Activated naive CD8-positive, alpha-beta T cell treated with anti-CD3 and anti-CD28 coated beads for 36 hours (primary cell): ENCODE measurements at regions not wholly inside any gene's neighbourhood (a gene's known extent, or its start where the extent isn't known, plus 50 kb on each side); places are given as distances from the start of the nearest gene placed in this dataset.

Source experiments
- DNase-seq: peaks from one replicate; pipeline ENCODE4 v3.0.0; 2021
- H3K27ac Mint-ChIP-seq: one replicate; pipeline ENCODE4 v1.8.0; 2022; ENCODE audit warnings: mild to moderate bottlenecking, moderate library complexity, mixed read lengths
- H3K27me3 Mint-ChIP-seq: one replicate; pipeline ENCODE4 v1.8.0; 2022; ENCODE audit warnings: mild to moderate bottlenecking, mixed read lengths
- H3K36me3 Mint-ChIP-seq: one replicate; pipeline ENCODE4 v1.8.0; 2021; ENCODE audit warnings: mild to moderate bottlenecking, mixed read lengths
- H3K4me1 Mint-ChIP-seq: one replicate; pipeline ENCODE4 v1.8.0; 2021; ENCODE audit warnings: mixed read lengths
- H3K4me3 Mint-ChIP-seq: one replicate; pipeline ENCODE4 v1.8.0; 2022; ENCODE audit warnings: mild to moderate bottlenecking, moderate library complexity, mixed read lengths
- H3K9me3 Mint-ChIP-seq: one replicate; pipeline ENCODE4 v1.8.0; 2022; ENCODE audit warnings: mixed read lengths

DNA sequence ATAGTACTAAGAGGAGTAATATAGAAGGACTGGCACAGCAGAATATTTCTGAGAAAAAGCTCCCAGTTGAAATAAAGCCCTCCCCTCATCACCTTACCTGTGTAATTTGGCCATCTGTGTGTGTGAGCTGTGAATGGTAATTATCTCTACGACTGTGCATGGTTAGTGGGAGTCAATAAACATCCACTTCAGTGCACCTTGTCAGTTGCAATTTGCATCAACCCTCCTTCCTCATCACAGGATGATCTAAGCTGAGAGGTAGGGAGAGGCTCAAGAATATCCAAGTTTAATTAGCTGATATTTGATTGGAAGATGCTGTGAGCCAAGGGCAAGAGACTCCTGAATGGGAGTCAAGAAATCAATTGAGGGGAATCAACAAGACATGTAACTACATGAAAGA is 694.9 kb upstream of the KLHL29 start:
- no peaks in the 10 kb centered on the region for H3K36me3 Mint-ChIP-seq
- DNase-seq = no peak
- H3K4me1 Mint-ChIP-seq = no peaks in the 10 kb centered on the region
- no peaks in the 10 kb centered on the region for H3K9me3 Mint-ChIP-seq
- no peak overlapping the region for H3K4me3 Mint-ChIP-seq
- no peaks in the 10 kb centered on the region for H3K27me3 Mint-ChIP-seq
- H3K27ac Mint-ChIP-seq = no peak overlapping the region

DNA sequence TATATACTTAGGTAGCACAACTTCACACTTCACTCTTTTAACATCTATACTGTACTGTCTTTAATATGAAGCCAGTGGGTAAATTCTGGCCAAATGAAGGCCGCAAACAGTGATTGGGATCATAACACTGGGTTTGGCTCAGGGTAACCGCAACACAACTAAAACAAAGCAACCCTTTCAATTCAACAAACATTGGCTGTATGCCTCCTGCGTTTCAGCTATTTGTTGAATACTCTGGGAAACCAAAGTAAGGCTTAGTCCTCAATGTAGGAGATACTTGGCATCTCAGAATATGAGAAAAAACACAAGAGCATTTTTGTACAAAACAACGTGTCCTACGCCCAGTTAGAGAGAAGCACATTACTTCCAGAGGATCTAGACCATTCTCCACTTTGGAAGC is 693.3 kb upstream of the KLHL29 start:
- Mint-ChIP-seq H3K27me3 (no peaks in the 10 kb centered on the region), H3K27ac (no peak overlapping the region), H3K9me3 (no peaks in the 10 kb centered on the region), H3K4me1 (no peaks in the 10 kb centered on the region), H3K4me3 (no peak overlapping the region), H3K36me3 (no peaks in the 10 kb centered on the region)
- DNase-seq = no peak

DNA sequence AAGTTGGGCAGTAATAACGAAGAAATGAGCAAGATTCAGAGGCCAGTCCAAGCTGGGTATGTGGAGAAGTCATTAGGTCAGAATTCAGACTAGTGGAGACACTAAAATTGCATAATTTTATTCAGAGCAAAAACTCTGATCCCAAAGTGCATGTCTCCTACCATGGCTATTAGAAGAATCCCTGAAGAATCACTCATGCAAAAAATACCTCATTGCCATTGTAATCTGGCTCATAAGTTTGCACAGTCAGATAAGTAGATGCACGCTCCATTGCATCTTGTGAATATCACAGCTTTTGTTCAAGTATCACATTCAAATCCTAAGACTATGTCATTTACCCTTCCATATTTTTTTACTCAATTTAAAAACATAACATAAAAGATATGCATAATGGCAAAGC is 692.2 kb upstream of the KLHL29 start:
- no peak overlapping the region for H3K4me3 Mint-ChIP-seq
- no peaks in the 10 kb centered on the region for H3K27me3 Mint-ChIP-seq
- no peak overlapping the region for H3K27ac Mint-ChIP-seq
- no peak for DNase-seq
- H3K36me3 Mint-ChIP-seq = no peaks in the 10 kb centered on the region
- H3K4me1 Mint-ChIP-seq = no peaks in the 10 kb centered on the region
- H3K9me3 Mint-ChIP-seq = no peaks in the 10 kb centered on the region

DNA sequence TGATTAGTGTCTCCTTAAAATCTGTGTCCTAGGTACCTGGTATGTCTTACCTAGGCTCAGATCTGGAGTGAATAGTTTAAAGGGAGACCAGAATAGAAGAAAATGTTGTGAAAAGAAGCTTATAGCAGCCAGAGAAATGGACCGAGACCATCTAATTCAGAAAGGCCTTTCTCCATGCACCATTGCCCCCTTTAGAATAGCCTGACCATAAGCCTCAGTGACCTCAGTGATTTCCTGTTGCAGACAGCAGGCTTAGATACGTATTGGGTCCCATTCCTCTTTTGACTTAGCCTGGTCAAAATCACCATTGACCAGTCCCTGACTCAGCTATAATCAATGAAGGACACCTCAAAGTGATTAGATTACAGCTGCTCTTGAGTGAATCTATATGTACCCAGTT is 690.7 kb upstream of the KLHL29 start:
- H3K4me3 Mint-ChIP-seq = no peak overlapping the region
- no peaks in the 10 kb centered on the region for H3K36me3 Mint-ChIP-seq
- H3K27me3 Mint-ChIP-seq = no peaks in the 10 kb centered on the region
- H3K4me1 Mint-ChIP-seq = no peaks in the 10 kb centered on the region
- no peaks in the 10 kb centered on the region for H3K9me3 Mint-ChIP-seq
- no peak for DNase-seq
- no peak overlapping the region for H3K27ac Mint-ChIP-seq

DNA sequence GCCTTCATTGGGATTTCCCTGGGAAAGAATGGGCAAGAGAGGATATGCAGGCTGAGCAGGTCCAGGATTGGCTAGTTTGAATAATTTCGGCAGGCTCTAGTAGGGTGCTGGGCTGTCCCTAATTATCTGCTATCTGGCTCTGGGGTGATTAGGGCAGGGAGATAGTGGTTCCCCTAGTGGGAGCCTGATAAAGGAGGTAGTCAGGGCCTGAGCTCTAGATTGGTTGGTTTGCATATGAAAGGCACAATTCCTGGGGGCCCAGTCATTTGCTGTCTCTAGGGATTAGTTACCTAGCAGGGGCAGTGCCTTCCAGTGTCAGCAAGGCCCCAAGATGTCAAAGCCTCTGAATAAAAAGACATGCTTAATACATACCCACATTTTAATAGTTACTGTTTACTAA is 690.1 kb upstream of the KLHL29 start:
- Mint-ChIP-seq H3K27me3 (no peaks in the 10 kb centered on the region), H3K4me3 (no peak overlapping the region), H3K4me1 (no peaks in the 10 kb centered on the region), H3K9me3 (no peaks in the 10 kb centered on the region), H3K36me3 (no peaks in the 10 kb centered on the region), H3K27ac (no peak overlapping the region)
- DNase-seq = no peak

DNA sequence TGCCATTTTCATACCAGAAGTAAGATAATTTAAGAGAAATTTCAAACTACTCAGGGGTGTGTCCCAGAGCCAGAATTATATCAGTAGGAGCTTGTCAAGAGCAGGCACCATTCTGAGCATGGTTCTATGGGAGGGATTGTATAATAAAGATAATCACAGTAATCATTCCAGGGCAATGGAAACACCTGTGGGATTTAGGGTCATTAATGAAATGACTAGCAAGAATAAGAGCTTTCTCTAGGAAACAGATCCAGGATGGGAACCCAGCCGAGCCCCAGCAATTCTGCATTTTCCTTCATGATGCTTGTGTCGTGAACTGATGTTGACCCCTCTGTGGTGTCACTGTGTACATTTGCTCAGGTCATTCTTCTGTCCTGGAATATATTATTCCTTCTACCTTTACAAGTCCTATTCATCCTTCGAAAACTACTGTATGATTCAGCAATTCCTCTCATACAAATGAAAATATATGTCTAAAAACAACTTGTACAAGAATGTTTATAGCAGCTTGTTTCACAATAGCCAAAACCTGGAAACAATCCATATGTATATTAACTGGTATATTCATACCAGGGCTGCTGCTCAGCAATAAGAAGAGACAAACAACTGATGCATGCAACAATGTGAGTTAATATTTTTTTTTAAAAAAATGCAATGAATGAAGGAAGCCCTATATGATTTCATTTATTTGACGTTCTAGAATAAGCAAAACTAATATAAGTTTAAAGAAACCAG is 687.8 kb upstream of the KLHL29 start:
- no peak overlapping the region for H3K4me3 Mint-ChIP-seq
- no peaks in the 10 kb centered on the region for H3K4me1 Mint-ChIP-seq
- H3K27me3 Mint-ChIP-seq = no peaks in the 10 kb centered on the region
- no peaks in the 10 kb centered on the region for H3K36me3 Mint-ChIP-seq
- no peak for DNase-seq
- H3K27ac Mint-ChIP-seq = no peak overlapping the region
- H3K9me3 Mint-ChIP-seq = no peaks in the 10 kb centered on the region

DNA sequence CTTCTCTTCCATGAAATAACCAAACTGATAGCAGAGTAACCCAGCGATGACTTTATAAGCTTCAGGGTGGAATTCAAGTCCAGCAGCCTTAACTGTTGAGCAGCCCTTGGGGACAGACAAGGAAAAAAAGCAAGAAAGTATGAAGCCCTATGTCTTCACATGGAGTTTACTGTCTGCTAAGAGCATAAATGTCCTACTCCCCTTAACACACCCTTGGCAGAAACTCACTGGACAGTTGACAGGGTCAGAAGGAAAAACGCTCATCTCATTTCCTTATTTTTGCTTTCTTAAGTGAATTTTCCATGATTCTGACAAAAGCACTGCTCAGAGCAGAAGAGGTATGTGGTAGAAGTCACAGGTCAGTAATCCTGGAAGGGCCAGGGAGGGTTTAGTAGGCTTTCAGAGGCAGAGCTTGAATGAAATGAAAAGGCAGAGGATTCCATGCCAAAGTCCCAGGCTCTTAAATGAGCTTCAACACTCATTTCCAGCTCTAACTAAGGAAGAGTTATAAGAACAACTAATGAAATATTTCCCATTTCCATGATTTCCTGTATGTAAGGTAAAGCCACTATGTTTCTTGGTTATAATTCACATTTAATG is 683.3 kb upstream of the KLHL29 start:
- Mint-ChIP-seq H3K27ac (no peak overlapping the region), H3K27me3 (no peaks in the 10 kb centered on the region), H3K36me3 (no peaks in the 10 kb centered on the region), H3K4me3 (no peak overlapping the region), H3K9me3 (peaks cover 2% of the 10 kb centered on the region), H3K4me1 (no peaks in the 10 kb centered on the region)
- no peak for DNase-seq

DNA sequence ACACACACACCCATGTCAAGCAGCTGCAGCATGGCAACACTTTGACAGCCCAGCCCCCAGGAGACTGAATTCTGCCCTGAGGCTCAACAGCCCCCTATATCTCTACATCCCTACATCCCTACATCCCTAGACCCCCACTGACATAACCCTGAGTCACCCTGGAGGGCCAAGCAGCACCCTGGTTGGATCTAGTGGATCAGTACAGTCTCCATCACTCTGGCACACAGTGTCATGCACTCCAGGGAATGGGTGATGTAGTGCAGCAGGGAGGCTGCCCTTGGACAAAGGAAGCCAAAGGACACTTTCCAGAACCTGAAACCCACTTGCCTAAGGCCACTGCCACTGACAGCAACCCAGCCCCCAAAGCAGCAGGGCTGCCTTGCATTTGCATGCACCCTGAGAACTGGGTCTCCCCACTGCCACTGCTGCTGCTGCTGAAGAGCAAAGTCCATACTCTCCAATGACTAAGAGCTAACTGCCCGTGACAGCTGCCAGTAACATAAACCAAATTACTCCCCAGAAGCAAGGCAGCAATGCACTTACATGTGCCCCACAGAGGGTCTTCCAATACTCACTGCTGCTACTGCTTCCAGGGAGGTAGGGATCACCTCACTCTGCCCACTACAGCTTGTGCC is 681.6 kb upstream of the KLHL29 start:
- no peak overlapping the region for H3K27ac Mint-ChIP-seq
- H3K36me3 Mint-ChIP-seq = no peaks in the 10 kb centered on the region
- no peaks in the 10 kb centered on the region for H3K4me1 Mint-ChIP-seq
- no peak overlapping the region for H3K4me3 Mint-ChIP-seq
- no peak for DNase-seq
- H3K9me3 Mint-ChIP-seq = peaks cover 3% of the 10 kb centered on the region
- no peaks in the 10 kb centered on the region for H3K27me3 Mint-ChIP-seq

DNA sequence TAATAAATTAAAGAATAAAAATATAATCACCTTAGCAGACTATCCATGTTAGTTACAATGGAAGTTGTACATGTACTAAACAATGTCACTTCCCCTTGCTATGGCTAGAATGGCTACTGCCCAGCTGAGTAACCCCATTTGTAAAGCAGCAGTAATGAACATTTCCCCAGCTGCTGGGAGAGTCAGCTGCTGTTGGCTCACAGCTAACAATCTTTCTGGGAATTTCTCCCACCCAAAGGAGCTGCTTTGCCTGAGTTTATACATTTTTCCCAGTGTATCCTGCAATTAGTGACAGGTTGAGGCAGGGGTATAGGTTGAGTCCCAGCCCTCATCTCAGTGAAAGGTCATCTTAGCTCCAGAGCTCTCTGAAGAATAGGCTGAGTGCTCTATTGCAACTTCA is 665.6 kb upstream of the KLHL29 start:
- Mint-ChIP-seq H3K27ac (no peak overlapping the region), H3K4me1 (no peaks in the 10 kb centered on the region), H3K9me3 (peaks cover 15% of the 10 kb centered on the region), H3K36me3 (no peaks in the 10 kb centered on the region), H3K4me3 (no peak overlapping the region), H3K27me3 (no peaks in the 10 kb centered on the region)
- no peak for DNase-seq

DNA sequence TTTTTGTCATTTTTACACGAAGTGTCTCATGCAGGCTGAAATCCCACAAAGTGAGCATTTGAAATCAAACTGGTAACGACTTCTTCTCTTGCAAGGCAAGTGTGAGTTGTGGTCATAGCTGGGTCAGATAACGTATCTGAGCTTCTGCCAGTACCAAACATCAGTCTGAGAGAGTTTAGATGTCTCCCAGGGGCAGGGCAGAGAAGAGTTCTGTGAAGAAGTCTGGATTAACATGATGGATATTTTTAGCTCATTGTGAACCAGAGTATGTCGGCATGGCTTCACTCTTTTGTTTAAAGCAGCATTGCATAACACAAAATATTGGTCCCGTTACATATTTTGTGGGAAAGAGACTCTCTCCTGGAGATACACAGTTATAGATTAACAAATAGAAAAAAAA is 655.5 kb upstream of the KLHL29 start:
- Mint-ChIP-seq H3K9me3 (peaks cover 15% of the 10 kb centered on the region), H3K4me3 (no peak overlapping the region), H3K4me1 (no peaks in the 10 kb centered on the region), H3K36me3 (no peaks in the 10 kb centered on the region), H3K27me3 (no peaks in the 10 kb centered on the region), H3K27ac (no peak overlapping the region)
- DNase-seq = no peak

DNA sequence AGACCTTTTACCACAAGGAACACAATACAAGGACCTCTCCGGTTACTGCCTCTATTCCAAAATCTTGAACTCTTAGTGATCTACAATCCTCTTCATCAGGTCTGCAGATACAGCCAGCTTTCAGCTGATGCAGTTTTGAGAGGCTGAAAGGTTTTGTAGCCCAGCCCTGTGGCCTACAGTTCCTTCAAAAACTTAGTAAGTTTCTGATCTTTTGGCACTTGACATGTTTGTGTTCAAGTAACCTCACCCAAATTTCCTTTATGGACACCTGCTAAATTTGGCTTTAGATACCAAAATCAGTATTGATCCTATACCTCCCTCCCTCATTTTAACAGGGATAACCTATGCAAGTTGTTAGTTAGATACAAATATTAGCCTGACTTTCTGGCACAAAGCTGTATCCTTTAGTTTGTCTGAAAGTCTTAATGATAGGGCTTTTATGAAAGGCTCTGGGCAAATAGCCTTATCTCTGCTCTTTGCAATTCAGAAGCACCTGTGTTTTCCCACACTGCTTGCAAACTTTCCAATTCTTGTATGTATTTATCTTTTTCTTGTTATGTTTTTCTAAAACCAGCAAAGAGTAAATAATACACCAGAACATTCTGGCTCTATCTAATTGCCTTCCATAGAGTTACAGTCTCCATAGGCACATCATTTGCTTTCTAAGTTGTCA is 650.5 kb upstream of the KLHL29 start:
- Mint-ChIP-seq H3K27ac (no peak overlapping the region), H3K4me1 (no peaks in the 10 kb centered on the region), H3K4me3 (no peak overlapping the region), H3K27me3 (no peaks in the 10 kb centered on the region), H3K36me3 (no peaks in the 10 kb centered on the region), H3K9me3 (peaks cover 10% of the 10 kb centered on the region)
- no peak for DNase-seq

DNA sequence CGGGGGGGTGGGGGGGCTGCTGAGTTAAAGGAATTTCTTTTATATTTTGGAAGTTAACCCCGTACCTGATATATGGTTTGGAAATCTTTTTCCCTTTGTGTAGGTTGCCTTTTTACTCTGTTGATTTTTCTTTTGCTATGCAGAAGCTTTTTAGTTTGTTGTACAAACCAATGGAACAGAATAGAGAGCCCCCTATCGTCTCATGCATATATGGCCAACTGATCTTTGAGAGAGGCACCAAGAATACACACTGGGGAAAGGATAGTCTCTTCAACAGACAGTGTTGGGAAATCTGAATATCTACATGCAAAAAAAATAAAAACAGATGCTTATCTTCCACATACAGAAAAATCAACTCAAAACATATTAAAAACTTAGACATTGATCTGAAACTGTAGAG is 647.8 kb upstream of the KLHL29 start:
- DNase-seq = no peak
- no peak overlapping the region for H3K27ac Mint-ChIP-seq
- H3K36me3 Mint-ChIP-seq = no peaks in the 10 kb centered on the region
- H3K4me3 Mint-ChIP-seq = no peak overlapping the region
- peaks cover 2% of the 10 kb centered on the region for H3K9me3 Mint-ChIP-seq
- H3K4me1 Mint-ChIP-seq = no peaks in the 10 kb centered on the region
- no peaks in the 10 kb centered on the region for H3K27me3 Mint-ChIP-seq

DNA sequence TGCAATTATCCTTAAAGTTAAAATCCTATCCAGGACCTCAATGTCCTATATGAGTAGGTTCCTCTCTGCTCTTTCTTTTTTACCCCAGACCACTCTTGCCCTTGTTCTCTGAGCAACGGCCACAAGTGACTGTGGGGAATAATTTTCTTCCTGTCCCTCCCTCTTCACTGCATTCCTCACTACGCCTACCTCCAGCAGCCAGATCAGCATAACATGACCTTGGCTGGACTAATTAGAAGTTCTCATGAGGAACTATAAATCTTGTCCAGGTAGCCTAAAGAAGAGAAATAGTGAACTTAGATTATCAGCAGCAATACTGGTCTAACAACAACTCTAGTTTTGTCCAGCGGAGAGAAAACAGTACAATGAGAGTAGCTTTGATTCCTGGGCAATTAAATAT is 643.8 kb upstream of the KLHL29 start:
- no peaks in the 10 kb centered on the region for H3K4me1 Mint-ChIP-seq
- no peaks in the 10 kb centered on the region for H3K27me3 Mint-ChIP-seq
- H3K36me3 Mint-ChIP-seq = no peaks in the 10 kb centered on the region
- no peak overlapping the region for H3K4me3 Mint-ChIP-seq
- no peaks in the 10 kb centered on the region for H3K9me3 Mint-ChIP-seq
- DNase-seq = no peak
- no peak overlapping the region for H3K27ac Mint-ChIP-seq

DNA sequence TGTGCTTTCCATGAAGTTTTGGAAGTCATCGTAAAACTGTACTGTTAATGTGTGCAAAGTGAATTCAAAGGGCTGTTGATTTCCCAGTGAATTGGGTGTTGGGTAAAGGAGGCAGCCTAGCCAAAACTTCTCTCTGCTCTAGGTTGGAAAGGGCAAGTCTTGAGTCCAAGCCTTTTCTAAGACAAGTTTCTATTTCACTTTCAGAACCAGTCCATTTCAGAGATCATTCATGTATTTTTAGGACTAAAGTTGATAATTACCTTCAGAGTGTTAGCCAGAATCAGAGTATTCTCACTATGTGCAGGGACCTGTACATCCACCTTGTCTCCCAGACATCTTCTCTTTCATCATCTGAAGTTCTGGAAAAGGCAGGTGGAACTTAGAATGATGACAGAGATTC is 636.1 kb upstream of the KLHL29 start:
- Mint-ChIP-seq H3K27me3 (no peaks in the 10 kb centered on the region), H3K36me3 (no peaks in the 10 kb centered on the region), H3K27ac (no peak overlapping the region), H3K9me3 (no peaks in the 10 kb centered on the region), H3K4me3 (no peak overlapping the region), H3K4me1 (no peaks in the 10 kb centered on the region)
- no peak for DNase-seq

DNA sequence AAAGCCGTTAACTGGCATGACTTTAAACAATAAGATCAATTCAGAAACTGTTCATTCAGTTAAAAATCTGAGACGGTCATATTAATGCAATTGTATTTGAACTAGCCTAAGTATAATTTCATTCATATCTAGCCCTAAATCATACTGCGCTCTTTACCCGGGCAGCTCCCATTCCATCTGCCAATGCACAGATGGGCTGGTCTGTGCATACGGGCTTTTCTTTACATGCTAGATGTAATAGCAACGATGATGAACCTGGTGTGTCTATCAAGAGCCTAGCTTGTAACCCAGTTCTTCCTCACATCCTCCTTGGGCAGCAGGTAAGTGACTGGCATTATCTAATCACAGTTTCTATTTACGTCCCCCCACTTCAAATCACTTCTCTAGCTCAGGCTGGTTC is 631.5 kb upstream of the KLHL29 start:
- no peak overlapping the region for H3K4me3 Mint-ChIP-seq
- H3K27ac Mint-ChIP-seq = no peak overlapping the region
- H3K36me3 Mint-ChIP-seq = no peaks in the 10 kb centered on the region
- no peak for DNase-seq
- H3K9me3 Mint-ChIP-seq = no peaks in the 10 kb centered on the region
- H3K4me1 Mint-ChIP-seq = no peaks in the 10 kb centered on the region
- H3K27me3 Mint-ChIP-seq = no peaks in the 10 kb centered on the region
